HEK293 (cell line): ENCODE measurements at regions not wholly inside any gene's neighbourhood (a gene's known extent, or its start where the extent isn't known, plus 50 kb on each side); places are given as distances from the start of the nearest gene placed in this dataset.

Experiments
- CTCF ChIA-PET: fragments of 350-600 bp; formaldehyde crosslinking; extraction: SDS; loops from one replicate; lab custom pipeline; 2021; ENCODE audit warnings: antibody characterized with exemption; lab: Yijun Ruan, JAX
- POLR2A ChIA-PET: fragments of 300-600 bp; formaldehyde crosslinking; extraction: SDS; loops from one replicate; lab custom pipeline; 2020; ENCODE audit warnings: antibody characterized with exemption, inconsistent platforms; lab: Yijun Ruan, JAX
- H3K27ac ChIP-seq: fragments of 200-500 bp; sonication (Bioruptor generic); 2 replicates; pipeline ENCODE4 v1.5.1; 2014; ENCODE audit warnings: low read depth, low read length, control low read depth, inconsistent platforms; ENCODE audit errors: extremely low read depth
- H3K36me3 ChIP-seq, 2 experiments: fragments of 200-500 bp in 1 of 2; sonication (Bioruptor generic) in 1 of 2; 1 replicate in 1 of 2; 2 replicates in 1 of 2; pipeline ENCODE4 v1.5.1; 2014 to 2017; ENCODE audit warnings: inconsistent platforms in 2 of 2, low read length in 2 of 2; ENCODE audit not compliant: control insufficient read depth in 2 of 2, insufficient read depth in 1 of 2
- H3K4me1 ChIP-seq: fragments of 200-500 bp; sonication (Bioruptor generic); 2 replicates; pipeline ENCODE4 v1.5.1; 2014; ENCODE audit warnings: mild to moderate bottlenecking, low read length, inconsistent platforms; ENCODE audit not compliant: control insufficient read depth, insufficient read depth
- H3K4me3 ChIP-seq: 2 replicates; pipeline ENCODE4 v1.5.1; 2011; ENCODE audit warnings: low read depth, mild to moderate bottlenecking, control low read depth, low read length, moderate library complexity
- H3K9me3 ChIP-seq: fragments of 200-500 bp; sonication (Bioruptor generic); 2 replicates; pipeline ENCODE4 v1.5.1; 2014; ENCODE audit warnings: low read depth, low read length, inconsistent platforms; ENCODE audit not compliant: control insufficient read depth, insufficient read depth
- SP7 ChIP-seq: fragments of 450-650 bp; formaldehyde crosslinking; IDR thresholded peaks from 2 replicates; pipeline ENCODE4 v1.5.1; 2016; ENCODE audit warnings: missing biosample characterization, missing genetic modification characterization
- ZEB2 ChIP-seq: fragments of 450-650 bp; formaldehyde crosslinking; IDR thresholded peaks from 2 replicates; pipeline ENCODE4 v1.5.1; 2016; ENCODE audit warnings: missing biosample characterization, missing genetic modification characterization
- ZNF10 ChIP-seq: fragments of 450-650 bp; formaldehyde crosslinking; IDR thresholded peaks from 2 replicates; pipeline ENCODE4 v1.5.1; 2017; ENCODE audit warnings: missing biosample characterization, missing genetic modification characterization
- ZNF146 ChIP-seq: fragments of 450-650 bp; formaldehyde crosslinking; IDR thresholded peaks from 2 replicates; pipeline ENCODE4 v1.5.1; 2016; ENCODE audit warnings: missing biosample characterization, missing genetic modification characterization
- ZNF292 ChIP-seq: fragments of 450-650 bp; formaldehyde crosslinking; IDR thresholded peaks from 2 replicates; pipeline ENCODE4 v1.5.1; 2016; ENCODE audit warnings: low read depth, missing biosample characterization, missing genetic modification characterization, borderline replicate concordance
- ZNF391 ChIP-seq: fragments of 450-650 bp; formaldehyde crosslinking; IDR thresholded peaks from 2 replicates; pipeline ENCODE4 v1.5.1; 2016; ENCODE audit warnings: low read depth, missing biosample characterization, missing genetic modification characterization, borderline replicate concordance
- ZNF426 ChIP-seq: fragments of 450-650 bp; formaldehyde crosslinking; IDR thresholded peaks from 2 replicates; pipeline ENCODE4 v1.5.1; 2017; ENCODE audit warnings: missing biosample characterization, missing genetic modification characterization, mild to moderate bottlenecking, inconsistent platforms, moderate library complexity
- ZNF76 ChIP-seq: fragments of 450-650 bp; formaldehyde crosslinking; IDR thresholded peaks from 2 replicates; pipeline ENCODE4; 2016; ENCODE audit warnings: low read depth, missing biosample characterization, missing genetic modification characterization, borderline replicate concordance
- ZNF776 ChIP-seq: fragments of 450-650 bp; formaldehyde crosslinking; IDR thresholded peaks from 2 replicates; pipeline ENCODE4 v1.5.0; 2017; ENCODE audit warnings: missing biosample characterization, missing genetic modification characterization, borderline replicate concordance
- ZNF843 ChIP-seq: fragments of 450-650 bp; formaldehyde crosslinking; IDR thresholded peaks from 2 replicates; pipeline ENCODE4 v1.5.1; 2016; ENCODE audit warnings: missing biosample characterization, missing genetic modification characterization
- TF ChIP-seq, protein P1 (sequence below): fragments of 450-650 bp; formaldehyde crosslinking; IDR thresholded peaks from 2 replicates; pipeline ENCODE4 v1.5.1; 2016; ENCODE audit warnings: missing biosample characterization, missing genetic modification characterization
- TF ChIP-seq, protein P2 (sequence below): fragments of 450-650 bp; formaldehyde crosslinking; IDR thresholded peaks from 2 replicates; pipeline ENCODE4 v1.5.1; 2017; ENCODE audit warnings: missing biosample characterization, mild to moderate bottlenecking, missing genetic modification characterization, moderate library complexity
- TF ChIP-seq, protein P3 (sequence below): fragments of 450-650 bp; formaldehyde crosslinking; IDR thresholded peaks from 2 replicates; pipeline ENCODE4 v1.5.1; 2016; ENCODE audit warnings: missing biosample characterization, missing genetic modification characterization

DNA sequence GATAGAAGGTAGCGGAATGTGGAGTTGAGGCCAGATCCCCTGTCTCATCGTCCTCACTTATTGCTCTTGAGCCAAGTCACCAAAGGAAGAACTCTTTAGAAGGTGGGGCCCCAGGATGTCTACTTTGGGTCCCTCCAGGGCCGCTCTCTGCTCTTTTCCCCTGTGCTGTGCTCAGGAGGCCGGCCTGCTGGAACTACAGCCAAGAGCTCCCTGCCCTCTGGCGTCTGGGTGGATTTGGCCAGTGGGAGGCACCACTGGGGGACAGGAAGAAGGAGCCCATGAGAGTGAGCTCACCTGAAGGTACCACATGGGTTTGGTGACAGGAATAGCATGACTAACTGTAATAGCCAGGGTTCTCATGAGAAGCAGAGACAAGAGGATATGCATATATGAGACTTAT, 97.7 kb upstream of the FAM180A start:
- Histone ChIP-seq H3K4me1 (no peaks in the 10 kb centered on the region), H3K36me3 (no peaks in the 10 kb centered on the region), H3K4me3 (no peak overlapping the region), H3K9me3 (no peaks in the 10 kb centered on the region)
- TF ChIP-seq ZNF843 (tag by site-specific recombination) = no peak
- TF ChIP-seq, all 188 proteins: peak for 0
- H3K27ac ChIP-seq = no peak overlapping the region
- ChIA-PET POLR2A (no interaction called here), CTCF (interaction anchor here (1.1 kb wide), 1 partner anchor 45 kb away, joined by 3 read pairs; no protein-coding TSS in a partner anchor)

DNA sequence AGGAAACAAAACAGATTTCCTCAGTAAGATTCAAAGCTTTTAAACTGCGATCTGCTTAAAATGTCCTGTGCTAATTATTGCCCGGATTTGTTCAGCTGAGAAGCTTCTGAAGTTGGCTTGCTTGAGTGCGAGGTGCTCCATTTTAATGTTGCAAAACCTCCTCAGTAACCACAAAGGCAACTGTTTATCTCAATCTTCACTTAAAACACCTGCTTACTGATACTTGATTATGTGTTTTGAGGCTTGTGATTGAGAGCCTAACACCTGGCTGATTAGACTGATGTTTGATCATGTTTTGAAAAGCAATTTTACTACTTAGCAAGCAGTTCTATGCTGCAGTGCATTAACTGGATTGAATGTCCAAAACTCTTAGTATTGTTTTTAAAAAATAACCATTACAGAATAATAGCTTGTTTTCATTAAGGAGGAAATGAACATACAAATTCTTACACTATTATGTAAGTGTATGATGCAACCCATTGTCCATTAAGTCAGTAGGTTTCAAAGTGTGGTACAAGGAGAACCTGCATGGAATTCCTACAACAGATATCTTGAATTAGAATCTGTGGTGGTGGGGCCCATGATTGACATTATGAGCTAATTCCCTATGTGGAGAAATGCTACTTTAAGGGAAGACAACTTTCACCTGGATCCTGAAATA, 96.9 kb upstream of the FAM180A start:
- H3K4me3 ChIP-seq = no peak overlapping the region
- no peaks in the 10 kb centered on the region for H3K4me1 ChIP-seq
- H3K27ac ChIP-seq = no peak overlapping the region
- H3K9me3 ChIP-seq = no peaks in the 10 kb centered on the region
- TF ChIP-seq, protein P1, sequence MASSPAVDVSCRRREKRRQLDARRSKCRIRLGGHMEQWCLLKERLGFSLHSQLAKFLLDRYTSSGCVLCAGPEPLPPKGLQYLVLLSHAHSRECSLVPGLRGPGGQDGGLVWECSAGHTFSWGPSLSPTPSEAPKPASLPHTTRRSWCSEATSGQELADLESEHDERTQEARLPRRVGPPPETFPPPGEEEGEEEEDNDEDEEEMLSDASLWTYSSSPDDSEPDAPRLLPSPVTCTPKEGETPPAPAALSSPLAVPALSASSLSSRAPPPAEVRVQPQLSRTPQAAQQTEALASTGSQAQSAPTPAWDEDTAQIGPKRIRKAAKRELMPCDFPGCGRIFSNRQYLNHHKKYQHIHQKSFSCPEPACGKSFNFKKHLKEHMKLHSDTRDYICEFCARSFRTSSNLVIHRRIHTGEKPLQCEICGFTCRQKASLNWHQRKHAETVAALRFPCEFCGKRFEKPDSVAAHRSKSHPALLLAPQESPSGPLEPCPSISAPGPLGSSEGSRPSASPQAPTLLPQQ = peak; percentile 64
- no peak for TF ChIP-seq ZNF10
- no peaks in the 10 kb centered on the region for H3K36me3 ChIP-seq
- ChIA-PET CTCF (interaction anchor here (1.1 kb wide), 1 partner anchor 44 kb away, joined by 3 read pairs; no protein-coding TSS in a partner anchor), POLR2A (no interaction called here)

DNA sequence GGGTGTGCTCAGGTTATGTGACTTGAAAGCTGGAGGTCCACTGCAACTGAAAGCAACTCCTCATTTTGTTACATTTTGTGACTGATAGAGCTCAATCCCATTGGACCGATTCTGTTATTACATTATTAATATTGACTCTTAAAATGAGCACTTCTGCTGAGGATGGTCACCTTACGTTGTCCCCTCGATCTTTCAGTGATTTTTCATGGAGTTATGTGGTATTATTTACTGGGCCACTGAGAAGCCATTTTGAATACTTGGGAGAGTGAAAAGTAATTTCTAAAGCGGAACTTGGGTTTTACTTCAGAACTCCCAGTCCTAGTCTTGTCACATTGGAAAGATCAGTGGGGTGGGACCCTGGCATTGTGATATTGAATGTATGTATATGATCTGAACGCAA, 96.3 kb upstream of the FAM180A start:
- no peak for TF ChIP-seq ZNF76 (tag by site-specific recombination)
- no peak for TF ChIP-seq ZNF426 (tag by site-specific recombination)
- TF ChIP-seq ZNF146 (tag by site-specific recombination) = no peak
- no peak for TF ChIP-seq ZNF292 (tag by site-specific recombination)
- no peak for TF ChIP-seq ZNF391 (tag by site-specific recombination)
- no peak for TF ChIP-seq SP7 (tag by site-specific recombination)
- TF ChIP-seq ZNF776 (tag by site-specific recombination) = no peak
- TF ChIP-seq, protein P2, sequence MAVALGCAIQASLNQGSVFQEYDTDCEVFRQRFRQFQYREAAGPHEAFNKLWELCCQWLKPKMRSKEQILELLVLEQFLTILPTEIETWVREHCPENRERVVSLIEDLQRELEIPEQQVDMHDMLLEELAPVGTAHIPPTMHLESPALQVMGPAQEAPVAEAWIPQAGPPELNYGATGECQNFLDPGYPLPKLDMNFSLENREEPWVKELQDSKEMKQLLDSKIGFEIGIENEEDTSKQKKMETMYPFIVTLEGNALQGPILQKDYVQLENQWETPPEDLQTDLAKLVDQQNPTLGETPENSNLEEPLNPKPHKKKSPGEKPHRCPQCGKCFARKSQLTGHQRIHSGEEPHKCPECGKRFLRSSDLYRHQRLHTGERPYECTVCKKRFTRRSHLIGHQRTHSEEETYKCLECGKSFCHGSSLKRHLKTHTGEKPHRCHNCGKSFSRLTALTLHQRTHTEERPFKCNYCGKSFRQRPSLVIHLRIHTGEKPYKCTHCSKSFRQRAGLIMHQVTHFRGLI = no peak
- no peaks in the 10 kb centered on the region for H3K9me3 ChIP-seq
- H3K36me3 ChIP-seq = no peaks in the 10 kb centered on the region
- H3K27ac ChIP-seq = no peak overlapping the region
- no peaks in the 10 kb centered on the region for H3K4me1 ChIP-seq
- H3K4me3 ChIP-seq = no peak overlapping the region
- CTCF ChIA-PET = interaction anchor here (0.9 kb wide), 1 partner anchor 11 kb away, joined by 3 read pairs; no protein-coding TSS in a partner anchor
- POLR2A ChIA-PET = no interaction called here

DNA sequence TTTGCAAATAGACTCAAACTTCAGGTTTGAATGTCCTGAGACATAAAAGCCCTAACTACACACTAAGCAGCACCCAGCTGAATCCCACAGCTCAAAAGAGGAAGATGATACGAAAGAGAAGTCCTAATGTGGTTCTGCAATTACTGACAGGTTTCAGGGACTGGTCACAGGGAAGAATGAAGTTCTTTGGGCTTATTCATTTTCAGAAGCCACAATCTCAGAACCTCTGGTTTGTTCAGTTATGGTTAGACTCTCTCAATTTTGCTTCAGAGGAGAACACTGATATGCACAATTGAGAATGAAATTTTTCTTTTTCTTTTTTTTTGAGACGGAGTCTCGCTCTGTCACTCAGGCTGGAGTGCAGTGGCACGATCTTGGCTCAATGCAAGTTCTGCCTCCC, 94.6 kb upstream of the FAM180A start:
- ChIA-PET POLR2A (interaction anchor here (1.2 kb wide), 1 partner anchor 13 kb away, joined by 3 read pairs; no protein-coding TSS in a partner anchor), CTCF (interaction anchor here (0.6 to 0.7 kb wide), 2 partner anchors 74 to 95 kb away, joined by 3 to 4 read pairs; no protein-coding TSS in a partner anchor)
- Histone ChIP-seq H3K4me1 (no peaks in the 10 kb centered on the region), H3K36me3 (no peaks in the 10 kb centered on the region), H3K27ac (no peak overlapping the region), H3K9me3 (no peaks in the 10 kb centered on the region), H3K4me3 (no peak overlapping the region)
- no peak for TF ChIP-seq ZEB2 (tag by site-specific recombination)
- TF ChIP-seq, protein P3, sequence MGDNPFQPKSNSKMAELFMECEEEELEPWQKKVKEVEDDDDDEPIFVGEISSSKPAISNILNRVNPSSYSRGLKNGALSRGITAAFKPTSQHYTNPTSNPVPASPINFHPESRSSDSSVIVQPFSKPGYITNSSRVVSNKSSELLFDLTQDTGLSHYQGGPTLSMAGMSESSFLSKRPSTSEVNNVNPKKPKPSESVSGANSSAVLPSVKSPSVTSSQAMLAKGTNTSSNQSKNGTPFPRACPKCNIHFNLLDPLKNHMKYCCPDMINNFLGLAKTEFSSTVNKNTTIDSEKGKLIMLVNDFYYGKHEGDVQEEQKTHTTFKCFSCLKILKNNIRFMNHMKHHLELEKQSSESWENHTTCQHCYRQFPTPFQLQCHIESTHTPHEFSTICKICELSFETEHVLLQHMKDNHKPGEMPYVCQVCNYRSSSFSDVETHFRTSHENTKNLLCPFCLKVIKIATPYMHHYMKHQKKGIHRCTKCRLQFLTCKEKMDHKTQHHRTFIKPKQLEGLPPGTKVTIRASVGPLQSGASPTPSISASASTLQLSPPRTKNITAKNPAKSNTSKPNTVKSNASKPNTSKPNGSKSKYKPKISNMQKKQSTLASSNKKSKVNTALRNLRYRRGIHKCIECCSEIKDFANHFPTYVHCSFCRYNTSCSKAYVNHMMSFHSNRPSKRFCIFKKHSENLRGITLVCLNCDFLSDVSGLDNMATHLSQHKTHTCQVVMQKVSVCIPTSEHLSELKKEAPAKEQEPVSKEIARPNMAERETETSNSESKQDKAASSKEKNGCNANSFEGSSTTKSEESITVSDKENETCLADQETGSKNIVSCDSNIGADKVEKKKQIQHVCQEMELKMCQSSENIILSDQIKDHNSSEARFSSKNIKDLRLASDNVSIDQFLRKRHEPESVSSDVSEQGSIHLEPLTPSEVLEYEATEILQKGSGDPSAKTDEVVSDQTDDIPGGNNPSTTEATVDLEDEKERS (tag by site-specific recombination) = no peak
